H1 (cell line): ENCODE measurements at regions not wholly inside any gene's neighbourhood (a gene's known extent, or its start where the extent isn't known, plus 50 kb on each side); places are given as distances from the start of the nearest gene placed in this dataset.

Experiments used
- FOSL1 ChIP-seq: IDR thresholded peaks from 2 replicates; pipeline ENCODE4 v1.6.1; 2011; ENCODE audit warnings: mild to moderate bottlenecking, low read depth, low read length, moderate library complexity; ENCODE audit not compliant: insufficient read depth
- RBBP5 ChIP-seq: IDR thresholded peaks from 2 replicates; pipeline ENCODE4 v1.7.1; 2012; ENCODE audit warnings: low read depth, mild to moderate bottlenecking, inconsistent platforms, low read length, moderate library complexity, borderline replicate concordance
- USF2 ChIP-seq: IDR thresholded peaks from 2 replicates; pipeline ENCODE4 v1.6.1; 2011; ENCODE audit warnings: low read length, improper control_type of control experiment

- no peak for TF ChIP-seq RBBP5
- TF ChIP-seq FOSL1: no peak
- TF ChIP-seq USF2: no peak
Observed at GRCh38 chr12:4157122-4157521, 116.4 kb upstream of the CCND2 start (continued).
